ENCODE measurements at regions not wholly inside any gene's neighbourhood (a gene's known extent, or its start where the extent isn't known, plus 50 kb on each side); places are given as distances from the start of the nearest gene placed in this dataset.

GRCh38 chr2:222133897-222134296 lies 164.9 kb downstream of the PAX3 start:
- H3K9me3 ChIP-seq = peaks cover 0 to 20% (median 6%) of the 10 kb centered on the region in 8 donors
- WGBS, 5 donors = 83 to 87% (median 85%) methylated on average over 7 of the region's 7 CpGs
- no peak for DNase-seq
- H3K4me1 ChIP-seq = no peaks in the 10 kb centered on the region
- no peak overlapping the region for H3K27ac ChIP-seq
- H3K36me3 ChIP-seq = no peaks in the 10 kb centered on the region
- intact Hi-C loops (cut with DNase I; ENCODE audit: low total_unique reads) = no loop called here
- TF ChIP-seq CTCF (IDR thresholded peaks at IDR 0.05 in 8 of 11, conservative IDR thresholded peaks at IDR 0.05 in 3 of 11) (no peak), POLR2A (IDR thresholded peaks at IDR 0.05) (no peak), POLR2AphosphoS5 (IDR thresholded peaks at IDR 0.05) (no peak)
- H3K4me3 ChIP-seq = no peak overlapping the region
- no peaks in the 10 kb centered on the region for H3K27me3 ChIP-seq (replicated peaks in 1 of 7)

GRCh38 chr2:222130855-222131254 lies 167.9 kb downstream of the PAX3 start:
- Histone ChIP-seq H3K36me3 (no peaks in the 10 kb centered on the region), H3K4me1 (no peaks in the 10 kb centered on the region), H3K27me3 (replicated peaks in 1 of 7) (no peaks in the 10 kb centered on the region), H3K27ac (no peak overlapping the region), H3K4me3 (no peak overlapping the region), H3K9me3 (no peaks in the 10 kb centered on the region)
- WGBS, 5 donors = 65 to 79% (median 72%) methylated on average over 3 of the region's 3 CpGs
- no peak for DNase-seq
- intact Hi-C loops (cut with DNase I; ENCODE audit: low total_unique reads) = no loop called here
- no peak for TF ChIP-seq POLR2AphosphoS5 (IDR thresholded peaks at IDR 0.05)
- no peak for TF ChIP-seq POLR2A (IDR thresholded peaks at IDR 0.05)
- no peak for TF ChIP-seq CTCF (IDR thresholded peaks at IDR 0.05 in 8 of 11, conservative IDR thresholded peaks at IDR 0.05 in 3 of 11)

GRCh38 chr2:222127660-222128059 lies 171.1 kb downstream of the PAX3 start:
- Histone ChIP-seq H3K4me3 (no peak overlapping the region), H3K27me3 (replicated peaks in 1 of 7) (no peaks in the 10 kb centered on the region), H3K9me3 (no peaks in the 10 kb centered on the region), H3K36me3 (no peaks in the 10 kb centered on the region), H3K4me1 (no peaks in the 10 kb centered on the region), H3K27ac (no peak overlapping the region)
- WGBS, 5 donors = 64 to 88% (median 76%) methylated on average over 4 to 6 of the region's 6 CpGs
- TF ChIP-seq CTCF (IDR thresholded peaks at IDR 0.05 in 8 of 11, conservative IDR thresholded peaks at IDR 0.05 in 3 of 11) = no peak
- TF ChIP-seq POLR2A (IDR thresholded peaks at IDR 0.05) = no peak
- TF ChIP-seq POLR2AphosphoS5 (IDR thresholded peaks at IDR 0.05) = no peak
- intact Hi-C loops (cut with DNase I; ENCODE audit: low total_unique reads) = no loop called here
- no peak for DNase-seq

- no peaks in the 10 kb centered on the region for H3K9me3 ChIP-seq
- no peaks in the 10 kb centered on the region for H3K36me3 ChIP-seq
- H3K27ac ChIP-seq = no peak overlapping the region
- no peak overlapping the region for H3K4me3 ChIP-seq
- intact Hi-C loops (cut with DNase I; ENCODE audit: low total_unique reads) = no loop called here
- H3K4me1 ChIP-seq = no peaks in the 10 kb centered on the region
- no peaks in the 10 kb centered on the region for H3K27me3 ChIP-seq (replicated peaks in 1 of 7)
- no peak for DNase-seq
- no peak for TF ChIP-seq POLR2A (IDR thresholded peaks at IDR 0.05)
- TF ChIP-seq POLR2AphosphoS5 (IDR thresholded peaks at IDR 0.05) = no peak
- TF ChIP-seq CTCF (IDR thresholded peaks at IDR 0.05 in 8 of 11, conservative IDR thresholded peaks at IDR 0.05 in 3 of 11) = no peak
Observed at GRCh38 chr2:222120933-222121332, 177.9 kb downstream of the PAX3 start.
